ENCODE measurements at regions not wholly inside any gene's neighbourhood (a gene's known extent, or its start where the extent isn't known, plus 50 kb on each side); places are given as distances from the start of the nearest gene placed in this dataset.

DNA sequence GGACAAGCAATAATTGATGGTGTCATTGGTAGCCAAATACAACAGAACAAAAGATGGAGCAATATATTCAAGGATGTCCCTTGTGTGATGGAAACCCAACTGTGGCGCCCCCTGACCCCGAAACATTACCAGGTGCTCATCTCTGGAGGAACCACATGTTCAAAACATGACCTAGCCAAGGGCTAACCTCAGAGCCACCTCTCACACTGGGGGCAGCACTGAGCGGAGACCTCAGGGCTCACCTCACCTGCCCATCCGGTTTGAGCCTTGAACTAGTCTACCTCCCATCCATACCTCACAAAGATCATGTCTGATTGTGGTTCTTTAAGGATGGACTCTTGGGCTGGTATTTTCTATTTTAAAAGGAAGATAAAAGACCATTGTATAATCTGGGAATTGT lies 314.4 kb upstream of the CDH7 start:
- no peak overlapping the region for H3K27ac ChIP-seq (replicated peaks)
- no peaks in the 10 kb centered on the region for H3K27me3 ChIP-seq (ENCODE audit: insufficient read depth, poor library complexity, severe bottlenecking)
- no peak for DNase-seq (ENCODE audit: low read depth in 1 of 2, low spot score in 1 of 2)
- H3K4me3 ChIP-seq (replicated peaks; ENCODE audit: insufficient read depth, low read length), result no peak overlapping the region
- TF ChIP-seq, protein P1, sequence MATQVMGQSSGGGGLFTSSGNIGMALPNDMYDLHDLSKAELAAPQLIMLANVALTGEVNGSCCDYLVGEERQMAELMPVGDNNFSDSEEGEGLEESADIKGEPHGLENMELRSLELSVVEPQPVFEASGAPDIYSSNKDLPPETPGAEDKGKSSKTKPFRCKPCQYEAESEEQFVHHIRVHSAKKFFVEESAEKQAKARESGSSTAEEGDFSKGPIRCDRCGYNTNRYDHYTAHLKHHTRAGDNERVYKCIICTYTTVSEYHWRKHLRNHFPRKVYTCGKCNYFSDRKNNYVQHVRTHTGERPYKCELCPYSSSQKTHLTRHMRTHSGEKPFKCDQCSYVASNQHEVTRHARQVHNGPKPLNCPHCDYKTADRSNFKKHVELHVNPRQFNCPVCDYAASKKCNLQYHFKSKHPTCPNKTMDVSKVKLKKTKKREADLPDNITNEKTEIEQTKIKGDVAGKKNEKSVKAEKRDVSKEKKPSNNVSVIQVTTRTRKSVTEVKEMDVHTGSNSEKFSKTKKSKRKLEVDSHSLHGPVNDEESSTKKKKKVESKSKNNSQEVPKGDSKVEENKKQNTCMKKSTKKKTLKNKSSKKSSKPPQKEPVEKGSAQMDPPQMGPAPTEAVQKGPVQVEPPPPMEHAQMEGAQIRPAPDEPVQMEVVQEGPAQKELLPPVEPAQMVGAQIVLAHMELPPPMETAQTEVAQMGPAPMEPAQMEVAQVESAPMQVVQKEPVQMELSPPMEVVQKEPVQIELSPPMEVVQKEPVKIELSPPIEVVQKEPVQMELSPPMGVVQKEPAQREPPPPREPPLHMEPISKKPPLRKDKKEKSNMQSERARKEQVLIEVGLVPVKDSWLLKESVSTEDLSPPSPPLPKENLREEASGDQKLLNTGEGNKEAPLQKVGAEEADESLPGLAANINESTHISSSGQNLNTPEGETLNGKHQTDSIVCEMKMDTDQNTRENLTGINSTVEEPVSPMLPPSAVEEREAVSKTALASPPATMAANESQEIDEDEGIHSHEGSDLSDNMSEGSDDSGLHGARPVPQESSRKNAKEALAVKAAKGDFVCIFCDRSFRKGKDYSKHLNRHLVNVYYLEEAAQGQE (IDR thresholded peaks at IDR 0.05; ENCODE audit: insufficient replicate concordance, low read depth), result no peak
- TF ChIP-seq, protein P2, sequence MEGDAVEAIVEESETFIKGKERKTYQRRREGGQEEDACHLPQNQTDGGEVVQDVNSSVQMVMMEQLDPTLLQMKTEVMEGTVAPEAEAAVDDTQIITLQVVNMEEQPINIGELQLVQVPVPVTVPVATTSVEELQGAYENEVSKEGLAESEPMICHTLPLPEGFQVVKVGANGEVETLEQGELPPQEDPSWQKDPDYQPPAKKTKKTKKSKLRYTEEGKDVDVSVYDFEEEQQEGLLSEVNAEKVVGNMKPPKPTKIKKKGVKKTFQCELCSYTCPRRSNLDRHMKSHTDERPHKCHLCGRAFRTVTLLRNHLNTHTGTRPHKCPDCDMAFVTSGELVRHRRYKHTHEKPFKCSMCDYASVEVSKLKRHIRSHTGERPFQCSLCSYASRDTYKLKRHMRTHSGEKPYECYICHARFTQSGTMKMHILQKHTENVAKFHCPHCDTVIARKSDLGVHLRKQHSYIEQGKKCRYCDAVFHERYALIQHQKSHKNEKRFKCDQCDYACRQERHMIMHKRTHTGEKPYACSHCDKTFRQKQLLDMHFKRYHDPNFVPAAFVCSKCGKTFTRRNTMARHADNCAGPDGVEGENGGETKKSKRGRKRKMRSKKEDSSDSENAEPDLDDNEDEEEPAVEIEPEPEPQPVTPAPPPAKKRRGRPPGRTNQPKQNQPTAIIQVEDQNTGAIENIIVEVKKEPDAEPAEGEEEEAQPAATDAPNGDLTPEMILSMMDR (IDR thresholded peaks at IDR 0.05; ENCODE audit: insufficient read depth, low read length), result no peak
- TF ChIP-seq SPI1 (IDR thresholded peaks at IDR 0.05; ENCODE audit: borderline replicate concordance, low read depth), result no peak
- no peak for TF ChIP-seq POLR2AphosphoS5 (IDR thresholded peaks at IDR 0.05; ENCODE audit: low read depth)
- no peak for TF ChIP-seq GABPA (IDR thresholded peaks at IDR 0.05; ENCODE audit: low read depth)

GRCh38 chr18:65435534-65435933 lies 315.3 kb upstream of the CDH7 start:
- TF ChIP-seq, protein P1 (IDR thresholded peaks at IDR 0.05; ENCODE audit: insufficient replicate concordance, low read depth), result no peak
- TF ChIP-seq SPI1 (IDR thresholded peaks at IDR 0.05; ENCODE audit: borderline replicate concordance, low read depth) (no peak), GABPA (IDR thresholded peaks at IDR 0.05; ENCODE audit: low read depth) (no peak)
- TF ChIP-seq, protein P2 (IDR thresholded peaks at IDR 0.05; ENCODE audit: insufficient read depth, low read length), result no peak
- no peak overlapping the region for H3K4me3 ChIP-seq (replicated peaks; ENCODE audit: insufficient read depth, low read length)
- no peak overlapping the region for H3K27ac ChIP-seq (replicated peaks)
- H3K27me3 ChIP-seq (ENCODE audit: insufficient read depth, poor library complexity, severe bottlenecking), result no peaks in the 10 kb centered on the region
- DNase-seq (ENCODE audit: low read depth in 1 of 2, low spot score in 1 of 2), result no peak

GRCh38 chr18:65429601-65430000 lies 321.2 kb upstream of the CDH7 start:
- TF ChIP-seq, protein P1 (IDR thresholded peaks at IDR 0.05; ENCODE audit: insufficient replicate concordance, low read depth), result no peak
- TF ChIP-seq POLR2AphosphoS5 (IDR thresholded peaks at IDR 0.05; ENCODE audit: low read depth) (no peak), GABPA (IDR thresholded peaks at IDR 0.05; ENCODE audit: low read depth) (no peak), SPI1 (IDR thresholded peaks at IDR 0.05; ENCODE audit: borderline replicate concordance, low read depth) (no peak)
- TF ChIP-seq, protein P2 (IDR thresholded peaks at IDR 0.05; ENCODE audit: insufficient read depth, low read length), result no peak
- Histone ChIP-seq H3K27me3 (ENCODE audit: insufficient read depth, poor library complexity, severe bottlenecking) (no peaks in the 10 kb centered on the region), H3K27ac (replicated peaks) (no peak overlapping the region), H3K4me3 (replicated peaks; ENCODE audit: insufficient read depth, low read length) (no peak overlapping the region)
- no peak for DNase-seq (ENCODE audit: low read depth in 1 of 2, low spot score in 1 of 2)
